ENCODE measurements at regions not wholly inside any gene's neighbourhood (a gene's known extent, or its start where the extent isn't known, plus 50 kb on each side); places are given as distances from the start of the nearest gene placed in this dataset.

GRCh38 chr1:104467590-104467989 lies 717.9 kb downstream of the AMY1C start:
- no CpG with 5 or more reads among the region's 5 CpGs for WGBS, 2 donors (ENCODE audit: extremely low coverage in 2 of 2, insufficient read length in 2 of 2, insufficient replicate concordance in 1 of 2)
- no peak overlapping the region for H2AK5ac ChIP-seq (ENCODE audit: low read depth, low read length)
- no peak overlapping the region for H3K18ac ChIP-seq (ENCODE audit: low read length)
- no peak overlapping the region for H3K9ac ChIP-seq (ENCODE audit: low read depth, low read length, poor library complexity)
- no peaks in the 10 kb centered on the region for H3K36me3 ChIP-seq (replicated peaks in 1 of 2; ENCODE audit: control insufficient read depth in 2 of 2, insufficient read depth in 2 of 2, low read length in 2 of 2)
- no peaks in the 10 kb centered on the region for H3K79me1 ChIP-seq (ENCODE audit: low read depth, low read length)
- no peaks in the 10 kb centered on the region for H3K27me3 ChIP-seq (ENCODE audit: control insufficient read depth in 3 of 3, insufficient read depth in 3 of 3, low read depth in 1 of 3, low read length in 3 of 3)
- H3K4me1 ChIP-seq (ENCODE audit: control insufficient read depth in 2 of 2, insufficient read depth in 1 of 2, low read depth in 1 of 2, low read length in 2 of 2), result no peaks in the 10 kb centered on the region
- no peak overlapping the region for H2BK12ac ChIP-seq (ENCODE audit: low read length)
- no peak overlapping the region for H3K23ac ChIP-seq (ENCODE audit: low read depth, low read length, poor library complexity)
- H3K4me3 ChIP-seq (ENCODE audit: low read length in 2 of 2), result no peak overlapping the region
- no peak overlapping the region for H3K4me2 ChIP-seq (ENCODE audit: insufficient read depth, low read length, poor library complexity, severe bottlenecking)
- H2BK5ac ChIP-seq (ENCODE audit: low read length), result no peak overlapping the region
- H3K4ac ChIP-seq (ENCODE audit: low read length), result no peak overlapping the region
- no peak overlapping the region for H2BK120ac ChIP-seq (ENCODE audit: low read depth, low read length)
- no peak for DNase-seq (ENCODE audit: low spot score)
- no peak overlapping the region for H2AFZ ChIP-seq (ENCODE audit: low read length)
- no peak overlapping the region for H2BK15ac ChIP-seq (ENCODE audit: low read length)
- H3K27ac ChIP-seq (replicated peaks; ENCODE audit: low read length), result no peak overlapping the region
- H4K8ac ChIP-seq (ENCODE audit: low read depth, low read length), result no peak overlapping the region
- no peak overlapping the region for H4K91ac ChIP-seq (ENCODE audit: low read depth, low read length, poor library complexity)
- H3K9me3 ChIP-seq (replicated peaks in 1 of 2; ENCODE audit: control insufficient read depth in 2 of 2, insufficient read depth in 1 of 2, low read depth in 1 of 2, low read length in 2 of 2), result peaks cover 0 to 7% of the 10 kb centered on the region in 2 donors
- no peak overlapping the region for H3K14ac ChIP-seq (ENCODE audit: low read length)

- Histone ChIP-seq H2AK5ac (ENCODE audit: low read depth, low read length) (no peak overlapping the region), H2BK5ac (ENCODE audit: low read length) (no peak overlapping the region), H2BK15ac (ENCODE audit: low read length) (no peak overlapping the region), H3K23ac (ENCODE audit: low read depth, low read length, poor library complexity) (no peak overlapping the region), H3K36me3 (replicated peaks in 1 of 2; ENCODE audit: control insufficient read depth in 2 of 2, insufficient read depth in 2 of 2, low read length in 2 of 2) (no peaks in the 10 kb centered on the region), H3K4me2 (ENCODE audit: insufficient read depth, low read length, poor library complexity, severe bottlenecking) (no peak overlapping the region), H2BK120ac (ENCODE audit: low read depth, low read length) (no peak overlapping the region), H4K8ac (ENCODE audit: low read depth, low read length) (no peak overlapping the region), H3K9ac (ENCODE audit: low read depth, low read length, poor library complexity) (no peak overlapping the region), H2BK12ac (ENCODE audit: low read length) (no peak overlapping the region), H4K91ac (ENCODE audit: low read depth, low read length, poor library complexity) (no peak overlapping the region), H3K4me3 (ENCODE audit: low read length in 2 of 2) (no peak overlapping the region), H2AFZ (ENCODE audit: low read length) (no peak overlapping the region), H3K18ac (ENCODE audit: low read length) (no peak overlapping the region), H3K14ac (ENCODE audit: low read length) (no peak overlapping the region), H3K79me1 (ENCODE audit: low read depth, low read length) (no peaks in the 10 kb centered on the region), H3K27ac (replicated peaks; ENCODE audit: low read length) (no peak overlapping the region), H3K4ac (ENCODE audit: low read length) (no peak overlapping the region), H3K4me1 (ENCODE audit: control insufficient read depth in 2 of 2, insufficient read depth in 1 of 2, low read depth in 1 of 2, low read length in 2 of 2) (no peaks in the 10 kb centered on the region), H3K27me3 (ENCODE audit: control insufficient read depth in 3 of 3, insufficient read depth in 3 of 3, low read depth in 1 of 3, low read length in 3 of 3) (no peaks in the 10 kb centered on the region), H3K9me3 (replicated peaks in 1 of 2; ENCODE audit: control insufficient read depth in 2 of 2, insufficient read depth in 1 of 2, low read depth in 1 of 2, low read length in 2 of 2) (peaks cover 0 to 7% of the 10 kb centered on the region in 2 donors)
- no peak for DNase-seq (ENCODE audit: low spot score)
- no CpG with 5 or more reads among the region's 4 CpGs for WGBS, 2 donors (ENCODE audit: extremely low coverage in 2 of 2, insufficient read length in 2 of 2, insufficient replicate concordance in 1 of 2)
Measured at GRCh38 chr1:104468282-104468681, 718.6 kb downstream of the AMY1C start.

GRCh38 chr1:104476126-104476525 lies 726.4 kb downstream of the AMY1C start:
- no peak overlapping the region for H4K91ac ChIP-seq (ENCODE audit: low read depth, low read length, poor library complexity)
- no peak overlapping the region for H3K14ac ChIP-seq (ENCODE audit: low read length)
- H2AK5ac ChIP-seq (ENCODE audit: low read depth, low read length), result no peak overlapping the region
- H2AFZ ChIP-seq (ENCODE audit: low read length), result no peak overlapping the region
- H3K4me3 ChIP-seq (ENCODE audit: low read length in 2 of 2), result no peak overlapping the region
- DNase-seq (ENCODE audit: low spot score), result no peak
- no peak overlapping the region for H3K4ac ChIP-seq (ENCODE audit: low read length)
- H3K36me3 ChIP-seq (replicated peaks in 1 of 2; ENCODE audit: control insufficient read depth in 2 of 2, insufficient read depth in 2 of 2, low read length in 2 of 2), result no peaks in the 10 kb centered on the region
- no peak overlapping the region for H2BK120ac ChIP-seq (ENCODE audit: low read depth, low read length)
- H3K9ac ChIP-seq (ENCODE audit: low read depth, low read length, poor library complexity), result no peak overlapping the region
- no peak overlapping the region for H3K23ac ChIP-seq (ENCODE audit: low read depth, low read length, poor library complexity)
- no peaks in the 10 kb centered on the region for H3K4me1 ChIP-seq (ENCODE audit: control insufficient read depth in 2 of 2, insufficient read depth in 1 of 2, low read depth in 1 of 2, low read length in 2 of 2)
- no peaks in the 10 kb centered on the region for H3K27me3 ChIP-seq (ENCODE audit: control insufficient read depth in 3 of 3, insufficient read depth in 3 of 3, low read depth in 1 of 3, low read length in 3 of 3)
- H3K18ac ChIP-seq (ENCODE audit: low read length), result no peak overlapping the region
- H2BK15ac ChIP-seq (ENCODE audit: low read length), result no peak overlapping the region
- no peaks in the 10 kb centered on the region for H3K9me3 ChIP-seq (replicated peaks in 1 of 2; ENCODE audit: control insufficient read depth in 2 of 2, insufficient read depth in 1 of 2, low read depth in 1 of 2, low read length in 2 of 2)
- H3K27ac ChIP-seq (replicated peaks; ENCODE audit: low read length), result no peak overlapping the region
- H3K79me1 ChIP-seq (ENCODE audit: low read depth, low read length), result no peaks in the 10 kb centered on the region
- no peak overlapping the region for H3K4me2 ChIP-seq (ENCODE audit: insufficient read depth, low read length, poor library complexity, severe bottlenecking)
- WGBS, 2 donors (ENCODE audit: extremely low coverage in 2 of 2, insufficient read length in 2 of 2, insufficient replicate concordance in 1 of 2), result no CpG with 5 or more reads among the region's 2 CpGs
- no peak overlapping the region for H2BK12ac ChIP-seq (ENCODE audit: low read length)
- no peak overlapping the region for H4K8ac ChIP-seq (ENCODE audit: low read depth, low read length)
- no peak overlapping the region for H2BK5ac ChIP-seq (ENCODE audit: low read length)

- Histone ChIP-seq H2BK5ac (ENCODE audit: low read length) (no peak overlapping the region), H3K9ac (ENCODE audit: low read depth, low read length, poor library complexity) (no peak overlapping the region), H2AK5ac (ENCODE audit: low read depth, low read length) (no peak overlapping the region), H2AFZ (ENCODE audit: low read length) (no peak overlapping the region), H4K8ac (ENCODE audit: low read depth, low read length) (no peak overlapping the region), H3K4me2 (ENCODE audit: insufficient read depth, low read length, poor library complexity, severe bottlenecking) (no peak overlapping the region), H3K18ac (ENCODE audit: low read length) (no peak overlapping the region), H3K36me3 (replicated peaks in 1 of 2; ENCODE audit: control insufficient read depth in 2 of 2, insufficient read depth in 2 of 2, low read length in 2 of 2) (no peaks in the 10 kb centered on the region), H3K4me3 (ENCODE audit: low read length in 2 of 2) (no peak overlapping the region), H3K4ac (ENCODE audit: low read length) (no peak overlapping the region), H3K4me1 (ENCODE audit: control insufficient read depth in 2 of 2, insufficient read depth in 1 of 2, low read depth in 1 of 2, low read length in 2 of 2) (no peaks in the 10 kb centered on the region), H2BK15ac (ENCODE audit: low read length) (no peak overlapping the region), H3K27me3 (ENCODE audit: control insufficient read depth in 3 of 3, insufficient read depth in 3 of 3, low read depth in 1 of 3, low read length in 3 of 3) (no peaks in the 10 kb centered on the region), H3K9me3 (replicated peaks in 1 of 2; ENCODE audit: control insufficient read depth in 2 of 2, insufficient read depth in 1 of 2, low read depth in 1 of 2, low read length in 2 of 2) (no peaks in the 10 kb centered on the region), H4K91ac (ENCODE audit: low read depth, low read length, poor library complexity) (no peak overlapping the region), H2BK12ac (ENCODE audit: low read length) (no peak overlapping the region), H2BK120ac (ENCODE audit: low read depth, low read length) (no peak overlapping the region), H3K14ac (ENCODE audit: low read length) (no peak overlapping the region), H3K27ac (replicated peaks; ENCODE audit: low read length) (no peak overlapping the region), H3K23ac (ENCODE audit: low read depth, low read length, poor library complexity) (no peak overlapping the region), H3K79me1 (ENCODE audit: low read depth, low read length) (no peaks in the 10 kb centered on the region)
- no CpG with 5 or more reads among the region's 4 CpGs for WGBS, 2 donors (ENCODE audit: extremely low coverage in 2 of 2, insufficient read length in 2 of 2, insufficient replicate concordance in 1 of 2)
- DNase-seq (ENCODE audit: low spot score), result no peak
Measured at GRCh38 chr1:104488296-104489015, 738.8 kb downstream of the AMY1C start.
